Nucleus accumbens (tissue), 56 donors: ENCODE measurements at regions not wholly inside any gene's neighbourhood (a gene's known extent, or its start where the extent isn't known, plus 50 kb on each side); places are given as distances from the start of the nearest gene placed in this dataset.
"Not testable (repeated sequence)": the region's sequence is repeated elsewhere in the genome, so short reads cannot be mapped to it uniquely, and the experiment has no call there.

Experiments used
- DNase-seq, 56 donors: peaks; one replicate each; lab custom pipeline; 2025; lab: John Stamatoyannopoulos, UW

DNA sequence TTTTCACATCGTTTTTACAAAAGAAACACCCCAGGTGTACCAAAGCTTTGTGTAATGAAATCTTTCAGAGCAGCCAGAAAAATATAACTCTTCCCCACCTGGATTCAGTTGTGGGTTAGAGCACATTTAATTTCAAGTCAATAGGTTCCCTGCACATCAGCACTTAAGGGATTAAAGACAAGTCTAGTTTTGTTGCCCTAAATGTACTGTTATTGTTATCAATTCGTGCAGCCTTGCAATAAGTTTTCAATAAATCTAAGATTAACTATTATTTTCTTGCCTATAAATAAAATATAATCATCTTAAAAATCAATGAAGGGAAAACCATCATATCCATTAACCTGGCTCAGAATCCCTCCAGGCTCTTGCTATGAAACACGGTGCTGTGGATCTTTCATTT, 172.5 kb upstream of the CDIN1 start:
- no peak for DNase-seq

DNA sequence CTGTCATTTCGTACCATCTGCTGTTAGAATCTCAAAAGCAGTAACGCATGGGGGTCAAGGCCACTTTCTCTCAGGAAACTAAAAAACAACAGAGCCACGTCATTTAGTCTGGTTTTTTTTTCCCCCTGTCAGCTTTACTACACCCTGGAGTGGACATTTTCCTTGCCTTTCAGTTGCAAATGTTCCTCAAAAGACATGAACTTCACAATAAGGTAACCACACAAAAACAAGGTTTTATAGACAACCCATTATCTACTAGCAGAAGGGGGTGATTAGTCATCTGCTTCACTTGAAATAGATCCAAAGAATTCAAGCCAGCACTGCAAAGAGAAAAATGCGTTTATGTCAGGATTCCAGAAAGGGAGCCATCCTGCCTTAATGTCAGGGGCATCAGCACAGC, 171.8 kb upstream of the CDIN1 start:
- DNase-seq = no peak

- DNase-seq = no peak
Observed at GRCh38 chr15:36409819-36410218, 169.6 kb upstream of the CDIN1 start.

DNA sequence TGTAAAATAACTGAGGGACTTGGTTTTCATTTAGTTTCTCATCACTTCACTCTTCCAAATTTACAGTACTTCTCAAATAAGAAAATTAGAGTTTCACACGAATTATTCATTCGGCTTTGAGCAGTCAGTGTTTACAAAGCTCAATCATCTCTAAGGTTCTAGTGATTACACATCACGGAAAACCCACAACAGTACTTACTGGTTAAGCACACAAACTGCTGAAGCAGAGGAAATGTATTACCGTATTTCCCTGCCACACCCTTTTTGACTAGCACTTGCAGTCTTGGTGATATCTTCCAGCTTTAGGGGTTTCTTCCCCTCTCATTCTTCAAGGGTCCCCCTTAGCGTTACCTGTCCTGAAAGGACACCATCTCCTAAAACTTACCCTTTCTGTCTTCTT, 164.8 kb upstream of the CDIN1 start:
- DNase-seq = no peak

DNA sequence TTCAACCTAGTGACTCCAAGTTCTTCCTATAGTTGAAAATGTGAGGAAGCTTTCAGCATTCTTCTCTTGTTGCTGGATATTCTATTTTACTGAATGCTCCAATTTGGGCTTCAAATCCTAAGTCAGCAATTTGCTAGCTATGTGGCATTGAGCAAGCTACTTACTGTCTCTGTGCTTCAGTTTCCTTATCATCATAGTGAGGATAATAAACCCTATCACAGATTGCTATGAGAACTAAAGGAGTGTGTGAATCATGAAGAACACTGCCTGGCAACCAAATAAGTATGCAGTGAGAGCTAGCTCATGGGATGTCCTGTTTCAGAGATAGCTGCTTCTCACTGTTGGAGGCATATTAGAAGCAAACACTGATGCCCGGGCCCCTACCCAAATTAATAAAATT, 163.8 kb upstream of the CDIN1 start:
- DNase-seq = no peak

- no peak for DNase-seq
Observed at GRCh38 chr15:36422631-36423030, 156.8 kb upstream of the CDIN1 start.

DNA sequence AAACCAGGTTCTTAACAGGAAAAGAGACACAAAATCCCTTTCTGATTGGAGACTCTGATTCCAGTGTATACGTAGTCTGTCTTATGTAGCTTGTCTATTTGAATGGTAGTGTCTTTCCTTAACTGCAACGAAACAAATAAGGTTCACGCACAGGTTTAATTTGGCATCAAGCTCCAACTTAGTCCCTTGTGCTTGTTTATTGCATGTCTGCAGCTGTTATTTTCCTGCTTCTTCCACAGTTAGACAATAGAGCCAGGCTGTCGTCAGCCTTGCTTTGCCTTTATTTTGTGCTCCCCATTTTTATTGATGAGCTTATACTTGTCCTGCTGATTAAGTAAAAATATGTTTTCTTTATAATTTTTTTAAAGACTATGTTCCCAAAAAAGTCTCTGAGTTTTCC, 152.7 kb upstream of the CDIN1 start:
- no peak for DNase-seq

GRCh38 chr15:36428102-36428845, 151.2 kb upstream of the CDIN1 start:
- DNase-seq = no peak

DNA sequence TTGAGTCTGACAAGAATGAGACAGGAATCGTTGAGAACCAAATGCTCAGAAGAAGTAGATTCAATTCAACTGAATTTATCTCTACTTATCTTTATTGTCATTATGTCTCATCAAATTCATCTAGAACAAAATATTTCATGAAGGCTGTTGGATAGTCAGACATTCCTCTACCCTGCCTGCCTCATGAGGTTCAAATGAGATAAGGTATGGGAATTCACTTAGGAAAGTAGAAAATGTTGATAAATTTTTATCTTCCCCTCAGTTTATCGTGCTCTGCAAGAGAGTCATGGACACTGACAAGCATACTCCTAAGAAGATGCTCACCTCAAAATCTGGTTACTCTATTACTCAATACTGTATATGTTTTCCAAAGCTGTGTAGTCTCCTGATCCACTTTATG, 149.7 kb upstream of the CDIN1 start:
- no peak for DNase-seq

DNA sequence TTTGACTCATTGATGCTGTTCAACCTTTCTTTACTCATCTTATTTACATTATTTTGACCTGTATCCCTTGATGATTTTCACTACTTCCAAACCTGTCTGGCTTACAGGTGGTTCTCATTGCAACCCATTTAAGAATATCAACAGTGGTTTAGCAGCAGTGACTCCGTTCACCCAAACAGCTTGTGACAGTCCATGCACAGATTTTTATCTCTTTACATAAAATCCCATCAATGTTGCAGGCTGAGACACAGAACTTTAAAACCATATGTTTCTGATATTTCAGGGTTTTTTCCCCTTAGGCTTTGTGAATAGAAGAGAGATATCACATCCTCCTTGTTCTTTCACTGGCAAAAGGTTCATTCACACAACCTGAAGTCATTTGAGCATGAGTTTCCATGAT, 149.1 kb upstream of the CDIN1 start:
- no peak for DNase-seq

DNA sequence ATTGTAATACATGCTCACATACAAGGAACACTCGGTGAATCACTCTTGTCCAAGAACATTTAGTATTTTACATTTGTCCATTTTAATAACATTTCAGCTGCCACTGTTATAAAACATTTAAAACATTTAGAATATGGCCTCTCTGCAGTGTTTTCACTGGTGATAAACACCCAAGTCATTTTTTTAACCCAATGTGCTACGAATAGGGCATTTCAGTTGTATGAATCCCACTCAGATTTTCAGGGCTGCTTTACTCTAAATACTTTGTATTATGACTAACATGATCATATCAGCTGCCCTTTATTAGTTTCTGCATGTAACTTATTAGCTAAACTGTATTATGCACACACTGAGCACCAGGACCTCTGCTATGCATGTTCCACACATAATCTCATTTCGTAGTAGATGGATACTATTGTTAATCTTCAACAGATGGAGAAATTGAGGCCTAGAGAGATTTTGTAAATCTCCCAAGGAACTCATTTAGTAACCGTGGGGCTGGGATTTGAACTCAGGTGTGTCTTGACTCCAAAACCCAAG, 148.6 kb upstream of the CDIN1 start:
- DNase-seq = no peak

- DNase-seq = no peak
Observed at GRCh38 chr15:36432161-36432560, 147.3 kb upstream of the CDIN1 start.

DNA sequence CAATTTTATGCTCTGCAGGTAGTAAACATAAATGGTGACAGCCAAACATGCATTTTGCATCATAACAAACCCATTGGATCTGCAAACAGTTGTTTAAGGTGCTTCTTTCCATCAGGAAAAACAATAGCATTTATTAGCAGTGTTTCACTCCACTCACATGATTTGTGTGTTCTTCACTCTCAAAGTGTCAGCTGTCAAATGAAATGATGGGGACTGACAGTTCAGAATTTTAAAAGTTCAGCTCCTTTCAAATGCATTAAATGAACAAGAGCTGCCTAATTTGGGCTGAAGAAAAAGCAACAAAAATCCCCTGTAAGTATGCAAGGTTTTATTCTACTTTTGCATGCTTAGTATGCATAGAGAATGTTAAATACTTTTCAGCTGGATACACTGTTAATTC, 145.2 kb upstream of the CDIN1 start:
- no peak for DNase-seq

DNA sequence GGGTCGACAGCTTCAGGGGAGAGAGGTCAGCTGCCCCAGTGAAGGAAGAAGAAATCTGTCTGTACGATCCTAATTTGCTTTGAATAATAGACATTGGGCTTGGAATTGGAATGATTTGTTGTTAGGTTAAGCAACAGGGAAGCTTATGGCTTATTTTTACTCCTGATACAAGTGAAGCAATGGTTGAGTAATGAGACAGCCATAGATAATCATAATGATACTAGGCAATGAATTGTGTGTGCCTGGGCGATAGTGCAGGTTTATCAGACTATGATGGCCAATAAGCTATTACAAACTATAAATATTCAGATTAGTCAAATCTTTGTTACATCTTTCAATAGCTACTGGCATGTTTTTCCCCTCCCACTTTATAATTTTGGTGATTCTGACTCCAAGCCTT, 140.9 kb upstream of the CDIN1 start:
- no peak for DNase-seq

DNA sequence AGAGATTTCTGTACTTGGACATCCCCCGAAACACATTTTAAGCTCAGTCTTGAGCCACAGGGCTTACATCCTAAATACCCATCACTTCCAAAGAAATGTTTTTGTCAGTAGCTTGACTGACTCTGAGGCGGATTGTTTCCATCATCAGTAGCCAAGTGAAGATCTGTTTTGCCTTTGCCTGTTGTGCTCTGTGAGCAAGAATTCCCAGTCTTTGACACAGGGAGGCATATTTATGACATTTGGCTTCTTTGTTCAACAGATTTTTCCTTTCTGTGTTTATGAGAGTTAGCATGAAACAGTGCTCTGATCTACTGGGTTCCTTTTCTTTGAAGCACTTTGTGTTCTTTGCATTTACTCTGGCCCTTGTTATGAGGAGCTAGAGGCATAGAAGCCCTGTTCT, 132.1 kb upstream of the CDIN1 start:
- no peak for DNase-seq

- DNase-seq = no peak
Observed at GRCh38 chr15:36448418-36448817, 131.0 kb upstream of the CDIN1 start.

DNA sequence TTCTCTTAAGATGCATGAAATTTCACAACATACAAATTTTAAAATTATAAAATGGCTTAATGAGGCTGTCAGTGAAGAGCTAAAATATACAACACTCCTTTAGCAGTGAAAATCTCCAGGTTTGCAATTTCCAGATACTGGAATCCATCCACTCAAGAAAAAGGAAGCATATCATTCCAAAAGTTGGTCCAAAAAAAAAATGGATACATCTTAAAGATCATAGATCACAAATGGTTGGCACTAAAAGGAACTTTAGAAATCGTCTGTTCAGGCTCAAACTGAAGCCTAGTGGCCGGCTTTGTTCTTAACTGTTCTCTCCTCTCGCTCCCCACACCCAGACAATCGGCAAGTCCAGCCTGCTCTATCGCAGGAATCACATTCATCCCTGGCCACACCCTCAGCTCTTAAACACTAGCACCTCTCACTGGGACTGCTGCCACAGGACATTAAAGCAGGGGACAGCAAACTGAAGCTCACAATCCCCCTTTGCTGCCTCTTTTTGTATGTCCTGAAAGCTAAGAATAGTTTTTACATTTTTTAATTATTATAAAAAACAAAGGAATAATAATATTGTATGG, 130.3 kb upstream of the CDIN1 start:
- no peak for DNase-seq

DNA sequence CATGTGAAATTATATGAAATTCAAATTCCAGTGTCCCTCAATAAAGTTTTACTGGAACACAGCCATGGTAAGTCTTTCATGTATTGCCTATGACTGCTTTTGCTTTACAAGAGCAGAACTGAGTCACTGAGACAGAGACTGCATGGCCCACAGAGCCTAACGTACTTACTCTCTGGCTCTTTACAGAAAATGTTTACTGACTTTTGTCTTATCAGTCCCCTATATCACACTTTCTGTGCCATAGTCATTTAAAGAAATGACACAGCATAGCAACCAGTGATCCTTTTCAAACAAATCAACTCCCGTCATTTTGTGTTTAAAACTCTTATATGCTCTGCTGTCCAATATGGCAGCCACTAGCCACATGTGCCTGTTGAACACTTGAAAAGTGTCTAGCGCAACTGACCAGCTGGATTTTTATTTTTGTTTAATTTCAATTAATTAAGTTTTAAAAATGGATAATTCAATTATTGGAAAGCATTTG, 129.7 kb upstream of the CDIN1 start:
- no peak for DNase-seq

- DNase-seq = not testable (repeated sequence)
Observed at GRCh38 chr15:36454244-36454643, 125.2 kb upstream of the CDIN1 start.

DNA sequence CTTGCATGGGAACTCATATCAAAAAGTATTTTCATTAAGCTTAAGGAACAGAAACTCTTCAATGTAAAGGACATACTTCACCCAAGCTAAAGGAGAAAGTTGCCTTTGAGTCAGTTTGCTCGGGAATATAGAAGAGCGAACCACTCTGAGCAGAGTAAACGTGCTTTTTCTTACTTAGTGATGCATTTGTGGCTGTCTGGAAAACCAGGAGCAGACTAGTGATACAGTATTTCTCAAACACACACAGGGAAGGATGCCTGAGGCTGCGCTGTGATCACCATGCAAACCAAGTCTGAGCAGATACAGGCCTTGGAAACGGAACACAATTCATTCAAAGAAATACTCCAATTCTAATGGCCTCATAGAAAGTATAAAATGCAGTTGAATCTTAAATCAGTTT, 121.0 kb upstream of the CDIN1 start:
- DNase-seq = peak in 2 of 56 donors; percentile 1 to 9

DNA sequence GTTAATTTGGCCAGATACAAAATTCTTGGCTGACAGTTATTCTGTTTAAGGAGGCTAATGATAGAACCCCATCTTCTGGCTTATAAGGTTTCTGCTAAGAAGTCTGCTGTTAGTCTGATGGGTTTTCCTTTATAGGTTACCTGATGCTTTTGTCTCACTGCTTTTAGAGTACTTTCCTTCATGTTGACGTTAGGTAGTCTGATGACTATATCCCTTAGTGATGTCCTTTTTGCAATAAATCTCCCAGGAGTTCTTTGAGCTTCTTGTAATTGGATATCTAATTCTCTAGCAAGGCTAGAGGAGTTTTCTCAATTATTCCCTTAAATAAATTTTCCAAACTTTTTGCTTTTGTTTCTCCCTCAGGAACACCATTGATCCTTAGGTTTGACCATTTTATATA, 114.1 kb upstream of the CDIN1 start:
- DNase-seq = no peak

DNA sequence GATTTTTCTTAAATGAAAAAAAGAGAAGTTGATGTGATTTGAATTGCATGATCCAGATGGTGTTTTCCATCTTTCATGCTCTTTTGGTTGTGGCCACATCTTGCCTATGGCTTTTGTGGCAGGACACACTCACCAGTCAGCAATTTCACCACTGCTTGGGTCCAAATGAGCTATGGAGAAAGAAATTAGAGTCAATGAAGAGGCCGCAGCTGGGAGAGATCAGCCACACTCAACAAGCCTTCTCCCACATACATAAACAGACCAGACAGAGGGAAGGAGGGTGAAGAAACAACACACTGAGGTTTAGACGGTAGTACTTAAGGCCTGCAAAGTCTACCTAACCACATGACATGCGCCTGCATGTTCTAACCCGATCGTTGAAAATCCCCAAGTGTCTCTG, 110.7 kb upstream of the CDIN1 start:
- no peak for DNase-seq
